Keratinocyte (primary cell): ENCODE measurements at regions not wholly inside any gene's neighbourhood (a gene's known extent, or its start where the extent isn't known, plus 50 kb on each side); places are given as distances from the start of the nearest gene placed in this dataset.

Experiments
- DNase-seq: peaks from one replicate; pipeline ENCODE4 v3.0.0-alpha.2; 2011; ENCODE audit warnings: low read depth, missing footprints, low spot score
- FAIRE-seq: peaks from 2 replicates; lab custom pipeline; 2011; peaks lifted over from hg19 to GRCh38; lab: Jason Lieb, UNC
- H2AFZ ChIP-seq: 2 replicates; pipeline ENCODE4 v1.6.0; 2012; ENCODE audit warnings: low read length, control low read depth, inconsistent platforms; ENCODE audit not compliant: control insufficient read depth
- H3K27ac ChIP-seq: 2 replicates; pipeline ENCODE4 v1.5.1; 2011; ENCODE audit warnings: low read length; ENCODE audit not compliant: control insufficient read depth, insufficient read depth
- H3K27me3 ChIP-seq: 3 replicates; pipeline ENCODE4 v1.6.0; 2011; ENCODE audit warnings: low read length; ENCODE audit not compliant: control insufficient read depth, insufficient read depth; ENCODE audit errors: extremely low read depth
- H3K36me3 ChIP-seq, 2 experiments: 2 replicates in 1 of 2; 3 replicates in 1 of 2; pipeline ENCODE4 v1.5.1; 2011; ENCODE audit warnings: low read length in 2 of 2, mild to moderate bottlenecking in 1 of 2; ENCODE audit not compliant: control insufficient read depth in 2 of 2, insufficient read depth in 2 of 2; ENCODE audit errors: extremely low read depth in 1 of 2
- H3K4me1 ChIP-seq: 3 replicates; pipeline ENCODE4 v1.5.1; 2011; ENCODE audit warnings: low read length; ENCODE audit not compliant: control insufficient read depth, insufficient read depth; ENCODE audit errors: extremely low read depth
- H3K4me2 ChIP-seq: 3 replicates; pipeline ENCODE4 v1.6.0; 2011; ENCODE audit warnings: low read depth, low read length; ENCODE audit not compliant: control insufficient read depth, insufficient read depth; ENCODE audit errors: extremely low read depth
- H3K4me3 ChIP-seq, 3 experiments: fragments of 200-600 bp in 1 of 3; sonication (generic) in 1 of 3; 2 replicates in 2 of 3; 3 replicates in 1 of 3; pipeline ENCODE4 v1.5.1; 2011 to 2016; ENCODE audit warnings: low read length in 3 of 3, mild to moderate bottlenecking in 3 of 3, control low read depth in 2 of 3, inconsistent platforms in 1 of 3, low read depth in 1 of 3, mixed read lengths in 1 of 3, mixed run types in 1 of 3, moderate library complexity in 1 of 3; ENCODE audit not compliant: control insufficient read depth in 2 of 3, insufficient read depth in 2 of 3; ENCODE audit errors: extremely low read depth in 1 of 3
- H3K79me2 ChIP-seq: 2 replicates; pipeline ENCODE4 v1.6.0; 2012; ENCODE audit warnings: low read length; ENCODE audit not compliant: control insufficient read depth, insufficient read depth
- H3K9ac ChIP-seq: 3 replicates; pipeline ENCODE4 v1.6.0; 2011; ENCODE audit warnings: low read length; ENCODE audit not compliant: control insufficient read depth, insufficient read depth; ENCODE audit errors: extremely low read depth
- H3K9me1 ChIP-seq: 3 replicates; pipeline ENCODE4 v1.6.0; 2011; ENCODE audit warnings: low read length; ENCODE audit not compliant: control insufficient read depth, insufficient read depth; ENCODE audit errors: extremely low read depth
- H3K9me3 ChIP-seq: 2 replicates; pipeline ENCODE4 v1.5.1; 2012; ENCODE audit warnings: low read depth, low read length; ENCODE audit not compliant: control insufficient read depth
- H4K20me1 ChIP-seq: 3 replicates; pipeline ENCODE4 v1.6.0; 2011; ENCODE audit warnings: low read length; ENCODE audit not compliant: control insufficient read depth, insufficient read depth; ENCODE audit errors: extremely low read depth
- EZH2 ChIP-seq: IDR thresholded peaks from one replicate; pipeline ENCODE4 v1.6.1; 2012; ENCODE audit warnings: inconsistent platforms, mild to moderate bottlenecking, low read length, moderate library complexity
- dilution Hi-C: fragments of 300-500 bp; cut with MboI; formaldehyde crosslinking; loops from one replicate; pipeline ENCODE4 v1.7.0; 2020; ENCODE audit warnings: low sequenced_read_pairs; ENCODE audit not compliant: extremely low pct_ligation_motif_present
- TF ChIP-seq, protein P1 (sequence below), 3 experiments: IDR thresholded peaks in 1 of 3; conservative IDR thresholded peaks in 1 of 3; optimal IDR thresholded peaks in 1 of 3; 2 replicates in 2 of 3; 3 replicates in 1 of 3; pipeline versions ENCODE3 to v1.5.1; 2011; ENCODE audit warnings: low read length in 3 of 3, mild to moderate bottlenecking in 3 of 3, moderate library complexity in 2 of 3, control low read depth in 1 of 3, inconsistent platforms in 1 of 3; ENCODE audit not compliant: insufficient read depth in 2 of 3; ENCODE audit errors: extremely low read depth in 1 of 3

DNA sequence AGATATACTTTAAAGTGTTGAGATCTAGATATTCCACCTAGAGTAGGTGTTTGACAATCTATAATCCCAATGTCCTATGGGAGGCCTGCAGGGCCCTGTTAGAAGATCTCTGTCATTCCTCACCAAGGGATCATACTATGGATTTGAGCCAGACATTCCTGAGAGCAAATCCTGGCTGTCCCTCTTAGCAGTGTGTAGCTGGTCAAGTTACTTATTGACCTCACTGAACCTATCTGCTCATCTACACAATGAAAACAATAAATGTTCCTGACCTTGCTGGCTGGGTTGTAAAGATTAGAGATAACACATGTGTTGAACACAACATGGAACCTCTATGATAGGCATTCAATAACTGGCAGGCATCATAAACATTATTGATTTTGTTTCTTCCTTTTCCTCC lies 265.6 kb upstream of the ATP11B start:
- FAIRE-seq (no peak), DNase-seq (no peak)
- Histone ChIP-seq H3K36me3 (no peaks in the 10 kb centered on the region), H3K9me3 (no peaks in the 10 kb centered on the region), H2AFZ (no peak overlapping the region), H3K9ac (no peak overlapping the region), H3K27me3 (no peaks in the 10 kb centered on the region), H3K4me1 (peaks cover 7% of the 10 kb centered on the region), H3K9me1 (no peaks in the 10 kb centered on the region), H3K4me3 (no peak overlapping the region), H3K79me2 (no peaks in the 10 kb centered on the region), H3K4me2 (no peak overlapping the region), H4K20me1 (no peaks in the 10 kb centered on the region), H3K27ac (no peak overlapping the region)
- TF ChIP-seq, protein P1, sequence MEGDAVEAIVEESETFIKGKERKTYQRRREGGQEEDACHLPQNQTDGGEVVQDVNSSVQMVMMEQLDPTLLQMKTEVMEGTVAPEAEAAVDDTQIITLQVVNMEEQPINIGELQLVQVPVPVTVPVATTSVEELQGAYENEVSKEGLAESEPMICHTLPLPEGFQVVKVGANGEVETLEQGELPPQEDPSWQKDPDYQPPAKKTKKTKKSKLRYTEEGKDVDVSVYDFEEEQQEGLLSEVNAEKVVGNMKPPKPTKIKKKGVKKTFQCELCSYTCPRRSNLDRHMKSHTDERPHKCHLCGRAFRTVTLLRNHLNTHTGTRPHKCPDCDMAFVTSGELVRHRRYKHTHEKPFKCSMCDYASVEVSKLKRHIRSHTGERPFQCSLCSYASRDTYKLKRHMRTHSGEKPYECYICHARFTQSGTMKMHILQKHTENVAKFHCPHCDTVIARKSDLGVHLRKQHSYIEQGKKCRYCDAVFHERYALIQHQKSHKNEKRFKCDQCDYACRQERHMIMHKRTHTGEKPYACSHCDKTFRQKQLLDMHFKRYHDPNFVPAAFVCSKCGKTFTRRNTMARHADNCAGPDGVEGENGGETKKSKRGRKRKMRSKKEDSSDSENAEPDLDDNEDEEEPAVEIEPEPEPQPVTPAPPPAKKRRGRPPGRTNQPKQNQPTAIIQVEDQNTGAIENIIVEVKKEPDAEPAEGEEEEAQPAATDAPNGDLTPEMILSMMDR (optimal IDR thresholded peaks at IDR 0.05 in 1 of 3, IDR thresholded peaks at IDR 0.05 in 1 of 3, conservative IDR thresholded peaks at IDR 0.05 in 1 of 3; ENCODE audit: extremely low read depth in 1 of 3, insufficient read depth in 2 of 3, low read length in 3 of 3), result no peak
- TF ChIP-seq EZH2, result no peak
- dilution Hi-C loops, result no loop called here

DNA sequence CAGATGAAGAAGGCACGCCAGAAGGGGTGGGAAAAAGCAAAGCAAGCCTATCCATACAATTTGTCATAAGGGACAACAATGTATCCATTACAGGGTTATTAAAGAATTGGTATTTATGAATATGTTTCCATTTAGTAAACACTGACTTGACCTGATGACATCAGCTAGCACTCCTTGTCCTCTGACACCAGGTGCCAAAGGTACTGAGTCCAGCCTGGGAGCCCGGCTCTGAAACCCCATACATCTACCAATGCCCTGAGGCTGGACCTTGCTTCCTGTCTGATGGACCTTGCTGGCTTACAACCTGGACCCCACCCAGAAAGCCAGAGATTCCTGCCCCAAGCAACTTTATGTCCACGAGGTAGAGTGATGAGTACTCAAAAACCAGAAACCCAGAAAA lies 263.0 kb upstream of the ATP11B start:
- H3K27ac ChIP-seq, result no peak overlapping the region
- FAIRE-seq, result no peak
- no peak overlapping the region for H3K4me3 ChIP-seq
- H3K27me3 ChIP-seq, result no peaks in the 10 kb centered on the region
- dilution Hi-C loops, result no loop called here
- H2AFZ ChIP-seq, result no peak overlapping the region
- H3K9me3 ChIP-seq, result no peaks in the 10 kb centered on the region
- H3K36me3 ChIP-seq, result no peaks in the 10 kb centered on the region
- no peaks in the 10 kb centered on the region for H3K9me1 ChIP-seq
- H3K4me2 ChIP-seq, result no peak overlapping the region
- H3K9ac ChIP-seq, result no peak overlapping the region
- H4K20me1 ChIP-seq, result no peaks in the 10 kb centered on the region
- H3K4me1 ChIP-seq, result no peaks in the 10 kb centered on the region
- H3K79me2 ChIP-seq, result no peaks in the 10 kb centered on the region
- TF ChIP-seq EZH2, result no peak
- TF ChIP-seq, protein P1 (optimal IDR thresholded peaks at IDR 0.05 in 1 of 3, IDR thresholded peaks at IDR 0.05 in 1 of 3, conservative IDR thresholded peaks at IDR 0.05 in 1 of 3; ENCODE audit: extremely low read depth in 1 of 3, insufficient read depth in 2 of 3, low read length in 3 of 3), result no peak
- DNase-seq, result no peak
